GM18517 (cell line): ENCODE measurements at regions not wholly inside any gene's neighbourhood (a gene's known extent, or its start where the extent isn't known, plus 50 kb on each side); places are given as distances from the start of the nearest gene placed in this dataset.
"Not testable (repeated sequence)": the region's sequence is repeated elsewhere in the genome, so short reads cannot be mapped to it uniquely, and the experiment has no call there.

Source experiments
- ATAC-seq: cut with Tn5 transposase; IDR thresholded peaks from one replicate; pipeline ENCODE4 v1.9.1; 2021; ENCODE audit warnings: mild to moderate bottlenecking, moderate library complexity; ENCODE audit not compliant: unreplicated experiment

DNA sequence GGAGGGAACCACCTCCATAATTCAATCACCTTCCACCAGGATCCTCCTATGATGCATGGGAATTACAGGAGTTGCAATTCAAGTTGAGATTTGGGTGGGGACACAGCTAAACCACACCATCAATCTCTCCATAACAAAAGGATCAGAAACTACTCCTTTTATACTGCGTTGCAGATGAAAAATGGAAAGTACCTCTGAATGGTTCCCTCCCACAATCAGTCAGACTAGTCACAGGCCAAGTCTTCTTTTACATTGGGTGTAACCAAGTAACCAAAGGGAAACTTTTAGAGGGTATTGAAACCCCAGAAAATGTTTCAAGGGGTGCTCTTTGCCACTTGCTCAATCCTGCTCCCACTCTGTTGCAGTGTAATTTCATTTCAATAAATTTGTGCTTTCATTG lies 504.3 kb upstream of the CNTN3 start:
- ATAC-seq, result no peak

DNA sequence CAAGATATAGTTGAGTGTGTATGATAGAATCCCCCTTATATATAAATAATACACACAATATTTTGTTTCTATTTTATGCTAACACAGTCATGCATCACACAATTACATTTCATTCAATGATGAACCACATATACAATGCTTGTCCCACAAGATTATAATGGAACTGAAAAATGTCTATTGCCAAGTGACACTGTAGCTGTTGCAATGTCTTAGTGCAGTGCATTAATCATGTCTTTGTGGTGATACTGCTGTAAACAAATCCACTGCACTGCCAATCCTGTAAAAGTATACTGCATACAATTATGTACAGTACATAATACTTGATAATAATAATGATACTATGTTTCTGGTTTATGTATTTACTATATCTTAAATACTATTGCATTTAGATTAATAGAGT lies 512.1 kb upstream of the CNTN3 start:
- no peak for ATAC-seq

DNA sequence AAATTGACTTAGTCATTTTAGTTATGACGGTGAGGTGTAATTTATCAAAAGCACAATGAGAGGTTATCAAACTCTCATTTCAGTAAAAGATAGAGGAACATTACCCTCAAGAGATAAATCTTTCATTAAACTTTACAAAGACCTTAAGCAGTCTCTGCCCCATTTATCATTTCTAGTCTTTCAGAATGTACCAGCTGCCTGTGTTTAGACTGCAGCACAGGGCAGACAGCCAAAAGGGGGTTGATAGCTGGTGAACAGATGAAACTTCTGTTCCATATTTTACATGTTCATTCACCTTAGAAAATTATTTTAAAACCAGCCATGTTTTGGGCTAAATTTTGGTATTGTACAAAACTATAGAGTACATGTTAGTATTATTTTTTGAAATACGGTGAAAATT lies 514.6 kb upstream of the CNTN3 start:
- no peak for ATAC-seq

DNA sequence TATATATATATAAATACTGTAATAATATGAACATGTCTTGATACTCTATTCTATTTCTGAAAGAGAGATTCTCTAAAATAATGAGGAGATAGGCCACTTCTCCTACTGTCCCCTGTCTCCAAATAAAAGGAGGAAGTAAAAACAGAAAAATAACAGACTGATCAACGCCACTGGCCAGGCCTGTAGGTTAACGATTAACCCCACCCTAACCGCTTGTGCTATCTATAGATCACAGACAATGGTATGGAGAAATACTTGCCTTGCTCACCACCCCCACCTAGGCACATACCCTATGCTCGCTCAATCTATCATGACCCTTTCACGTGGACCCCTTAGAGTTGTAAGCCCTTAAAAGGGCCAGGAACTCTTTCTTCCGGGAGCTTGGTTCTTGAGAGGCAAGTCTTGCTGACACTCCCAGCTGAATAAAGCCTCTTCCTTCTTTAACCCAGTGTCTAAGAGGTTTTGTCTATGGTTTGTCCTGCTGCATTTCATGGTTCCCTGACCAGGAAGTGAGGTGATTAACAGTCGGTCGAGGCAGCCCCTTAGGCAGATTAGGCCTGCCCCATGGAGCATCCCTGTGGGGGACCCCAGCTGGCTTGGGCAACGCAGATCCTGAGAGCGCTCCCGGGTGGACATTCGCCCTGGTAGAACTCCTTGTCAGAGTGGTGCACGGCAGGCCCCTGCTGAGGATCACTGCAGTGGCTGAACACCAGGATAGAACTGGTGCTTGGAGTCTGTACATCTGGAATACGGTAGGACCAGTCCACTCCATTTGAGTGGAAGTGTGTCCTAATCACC lies 521.8 kb upstream of the CNTN3 start:
- ATAC-seq, result no peak

DNA sequence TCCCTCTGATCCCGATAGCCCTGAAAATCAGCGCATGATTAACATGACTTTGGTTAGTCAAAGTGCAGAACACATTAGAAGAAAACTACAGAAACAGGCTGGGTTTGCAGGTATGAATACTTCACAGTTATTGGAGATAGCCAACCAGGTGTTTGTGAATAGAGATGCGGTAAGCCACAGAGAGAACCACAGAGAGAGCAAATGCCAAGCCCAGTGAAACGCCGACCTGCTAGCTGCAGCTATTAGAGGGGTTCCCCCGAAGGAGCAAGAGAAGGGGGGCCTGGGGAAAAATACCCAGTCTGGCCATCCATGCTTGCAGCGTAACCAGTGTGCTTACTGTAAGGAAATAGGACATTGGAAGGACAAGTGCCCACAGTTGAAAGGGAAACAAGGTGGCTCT lies 523.9 kb upstream of the CNTN3 start:
- ATAC-seq, result no peak

DNA sequence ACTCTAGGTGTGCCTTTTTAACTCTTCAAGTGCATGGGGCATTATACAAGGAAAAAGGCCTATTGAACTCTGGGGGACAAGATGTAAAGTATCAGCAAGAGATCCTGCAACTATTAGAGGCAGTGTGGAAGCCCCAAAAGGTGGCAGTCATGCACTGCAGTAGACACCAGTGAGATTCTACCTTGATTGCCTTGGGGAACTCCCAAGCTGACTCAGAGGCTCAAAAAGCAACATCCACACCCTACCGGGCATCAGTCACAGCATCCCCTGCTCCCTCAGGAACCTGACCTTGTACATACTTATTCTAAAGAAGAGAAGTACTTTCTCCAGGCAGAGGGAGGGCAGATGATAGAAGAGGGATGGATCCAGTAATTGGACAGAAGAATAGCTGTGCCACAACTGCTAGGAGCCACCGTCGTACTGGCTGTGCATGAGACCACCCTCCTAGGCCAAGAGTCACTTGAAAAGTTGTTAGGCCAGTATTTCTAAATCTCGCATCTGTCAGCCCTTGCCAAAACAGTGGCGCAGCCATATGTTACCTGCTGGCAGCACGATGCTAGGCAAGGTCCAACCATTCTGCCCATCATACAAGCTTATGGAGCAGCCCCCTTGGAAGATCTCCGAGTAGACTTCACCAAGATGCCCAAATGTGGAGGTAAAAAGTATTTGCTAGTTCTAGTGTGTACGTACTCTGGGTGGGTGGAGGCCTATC lies 523.1 kb upstream of the FRG2C start:
- ATAC-seq, result no peak

DNA sequence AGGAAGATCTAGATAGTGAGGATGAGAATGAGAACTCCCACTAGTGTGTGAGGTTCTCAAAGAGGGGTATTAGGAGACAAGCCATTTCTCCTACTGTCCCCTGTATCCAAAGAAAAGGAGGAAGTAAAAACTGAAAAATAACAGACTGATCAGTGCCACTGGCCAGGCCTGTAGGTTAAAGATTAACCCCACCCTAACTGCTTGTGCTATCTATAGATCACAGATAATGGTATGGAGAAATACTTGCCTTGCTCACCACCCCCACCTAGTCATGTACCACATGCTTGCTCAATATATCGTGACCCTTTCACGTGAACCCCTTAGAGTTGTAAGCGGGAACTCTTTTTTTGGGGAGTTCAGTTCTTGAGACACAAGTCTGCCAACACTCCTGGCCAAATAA lies 519.7 kb upstream of the FRG2C start:
- ATAC-seq, result no peak

DNA sequence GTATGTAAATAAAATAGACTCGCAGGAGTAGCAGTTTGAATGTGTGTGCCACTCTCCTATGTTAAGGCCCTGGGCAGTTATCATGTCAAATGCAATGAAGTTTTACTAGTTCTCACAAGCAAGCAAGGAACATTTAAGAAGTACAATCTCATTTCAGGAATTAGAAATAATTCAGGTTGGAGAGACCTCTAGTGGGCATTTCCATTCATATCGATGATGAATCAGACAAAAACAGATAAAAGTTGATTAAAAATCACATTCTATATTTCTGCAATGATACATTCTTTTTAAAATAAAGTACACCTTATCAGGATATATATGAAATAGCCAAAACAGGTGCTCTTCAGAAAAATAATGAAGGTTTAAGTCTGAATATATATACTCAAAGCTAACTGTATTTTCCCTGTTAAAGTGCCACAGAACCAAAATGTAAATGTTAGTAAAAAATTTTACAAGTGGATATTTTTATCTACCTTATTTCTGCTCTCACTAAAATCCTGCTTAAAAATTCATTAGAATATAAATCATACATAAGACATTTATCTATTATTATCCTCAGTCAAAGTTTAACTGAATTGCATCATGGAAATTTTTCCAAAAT lies 492.4 kb upstream of the FRG2C start:
- no peak for ATAC-seq

DNA sequence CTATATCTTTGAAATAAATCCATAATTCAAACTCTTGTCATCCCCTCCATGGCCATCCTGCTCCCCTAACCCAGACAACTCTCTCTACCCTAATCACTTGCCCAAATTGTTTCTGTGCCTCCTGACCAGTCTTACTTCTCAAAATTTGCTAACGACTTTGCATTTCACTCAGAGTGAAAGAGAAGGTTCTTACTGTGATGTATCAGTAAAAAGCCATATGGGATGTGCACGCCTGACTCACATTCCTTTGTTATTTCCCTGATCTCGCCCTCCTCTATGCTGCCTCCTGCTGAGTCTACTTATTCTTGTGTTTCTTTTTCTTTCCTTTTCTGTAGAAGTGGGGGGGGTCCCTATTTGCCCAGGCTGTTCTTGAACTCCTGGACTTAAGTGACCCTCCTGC lies 487.2 kb upstream of the FRG2C start:
- no peak for ATAC-seq

DNA sequence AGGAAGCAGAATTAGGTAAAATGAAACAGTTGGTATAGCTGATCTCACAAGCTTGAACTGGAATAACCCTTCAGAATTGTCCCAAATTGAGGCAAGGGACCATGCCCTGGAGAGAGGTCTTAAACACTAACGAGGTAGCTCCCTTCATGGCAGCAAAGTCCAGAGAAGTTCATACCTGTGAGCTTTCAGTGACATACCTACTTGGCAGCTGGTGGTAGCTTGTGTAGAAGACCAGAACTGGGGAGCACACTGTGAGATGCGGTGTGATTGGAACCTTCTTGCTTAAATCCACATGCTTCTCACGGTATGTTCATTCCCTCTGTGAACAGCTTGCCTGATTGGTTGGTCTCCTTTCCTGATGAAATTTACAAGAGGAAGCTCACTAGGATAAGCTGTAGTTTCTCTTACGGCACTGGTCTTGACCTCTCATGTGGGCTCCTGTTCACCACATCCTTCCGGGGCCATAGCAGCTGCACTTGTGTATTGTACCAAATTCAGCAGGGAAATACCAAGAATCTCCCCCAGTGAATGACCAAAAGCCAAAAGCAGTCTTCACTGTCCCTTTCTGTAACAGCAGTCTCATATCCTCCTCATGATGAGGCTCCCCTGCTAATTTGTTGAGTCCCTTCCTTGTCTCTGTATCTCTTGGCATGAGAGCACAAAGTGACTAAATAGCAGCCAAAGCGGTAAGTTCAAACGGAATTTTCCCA lies 483.7 kb upstream of the FRG2C start:
- peak; percentile 48 for ATAC-seq

DNA sequence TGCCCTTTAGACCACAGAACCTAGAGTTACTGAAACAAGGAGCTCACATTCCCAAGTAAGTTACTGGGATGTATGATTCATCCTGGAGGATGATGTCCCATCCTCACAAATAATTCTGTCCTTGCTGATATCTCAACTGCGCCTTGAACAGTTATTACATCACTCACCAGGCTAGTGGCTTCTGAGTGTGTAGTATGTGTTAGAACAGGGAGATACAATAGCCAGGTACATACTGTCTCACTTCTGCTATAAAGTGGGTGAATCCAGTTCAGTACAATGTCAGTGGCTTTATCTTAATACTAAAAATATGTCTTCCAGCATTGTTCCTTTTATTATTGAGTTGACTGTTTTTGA lies 483.2 kb upstream of the FRG2C start:
- no peak for ATAC-seq

DNA sequence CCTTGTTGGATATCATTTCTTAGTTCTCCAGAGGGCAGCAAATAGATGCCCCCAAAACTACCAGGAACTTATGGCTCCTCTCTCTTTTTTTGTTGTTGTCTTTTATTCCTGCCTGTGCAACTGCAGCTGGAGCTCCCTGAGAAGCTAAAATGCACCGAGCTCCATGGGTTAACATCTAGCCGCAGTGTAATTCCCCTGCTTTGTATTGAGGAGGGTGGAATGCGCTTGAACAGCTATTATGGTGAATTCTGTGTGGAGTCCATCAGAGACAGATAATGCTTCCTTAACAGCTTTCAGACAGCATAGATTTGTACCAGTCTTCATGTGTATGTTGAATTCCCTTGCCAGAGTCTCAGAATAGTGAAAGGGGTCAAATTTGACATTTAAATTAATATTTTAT lies 475.2 kb upstream of the FRG2C start:
- no peak for ATAC-seq

DNA sequence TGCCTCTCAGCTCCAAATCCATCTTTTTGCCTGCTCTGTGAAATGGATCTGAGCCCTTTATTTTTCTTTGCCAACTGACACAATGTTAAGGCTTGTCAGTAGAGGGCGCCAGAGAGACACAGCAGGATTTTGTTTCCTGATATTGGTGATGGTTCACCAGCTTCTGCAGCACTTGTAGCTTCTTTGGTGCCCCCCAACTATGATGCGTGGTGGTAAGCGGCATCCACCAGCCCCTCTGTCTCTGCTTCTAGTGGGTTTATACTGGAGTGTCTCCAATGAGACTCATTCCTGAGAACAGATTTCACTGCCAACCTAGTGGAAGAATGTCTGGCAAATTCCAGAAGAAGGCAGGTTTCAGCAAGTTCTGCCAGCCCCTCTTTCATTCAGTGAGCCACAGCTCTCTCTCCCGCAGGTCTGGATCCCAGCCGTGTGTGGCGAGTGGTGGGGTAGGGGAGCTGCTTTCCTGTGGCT lies 471.9 kb upstream of the FRG2C start:
- peak; percentile 82 for ATAC-seq

DNA sequence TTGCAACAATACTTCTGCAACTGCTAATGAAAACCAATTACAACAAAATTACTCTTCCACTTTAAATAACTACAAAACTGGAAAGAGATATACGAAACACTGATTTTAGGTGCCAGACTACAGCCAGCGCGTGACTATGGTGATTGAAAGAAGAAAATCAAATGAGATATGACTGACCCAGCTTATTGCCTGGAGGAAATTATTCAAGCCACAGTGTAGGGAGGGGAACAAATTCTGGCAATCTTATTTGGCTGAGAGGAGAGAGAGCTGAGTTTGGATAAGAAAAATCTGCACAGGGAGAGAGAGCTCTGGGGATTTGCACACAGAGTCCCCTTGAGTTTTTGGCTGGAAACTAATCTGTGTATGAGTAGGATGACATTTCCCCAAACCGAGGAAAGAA lies 470.3 kb upstream of the FRG2C start:
- no peak for ATAC-seq

DNA sequence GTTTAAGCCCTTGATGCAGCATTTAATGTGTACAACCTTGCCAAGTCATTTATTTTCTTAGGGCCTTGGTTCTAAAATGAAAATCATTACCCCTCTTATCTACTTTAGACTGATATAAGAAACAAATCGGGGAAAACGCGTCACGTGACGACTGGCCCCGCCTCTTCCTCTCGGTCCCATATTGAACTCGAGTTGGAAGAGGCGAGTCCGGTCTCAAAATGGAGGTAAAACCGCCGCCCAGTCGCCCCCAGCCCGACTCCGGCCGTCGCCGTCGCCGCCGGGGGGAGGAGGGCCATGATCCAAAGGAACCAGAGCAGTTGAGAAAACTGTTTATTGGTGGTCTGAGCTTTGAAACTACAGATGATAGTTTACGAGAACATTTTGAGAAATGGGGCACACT lies 449.8 kb upstream of the FRG2C start:
- not testable (repeated sequence) for ATAC-seq

DNA sequence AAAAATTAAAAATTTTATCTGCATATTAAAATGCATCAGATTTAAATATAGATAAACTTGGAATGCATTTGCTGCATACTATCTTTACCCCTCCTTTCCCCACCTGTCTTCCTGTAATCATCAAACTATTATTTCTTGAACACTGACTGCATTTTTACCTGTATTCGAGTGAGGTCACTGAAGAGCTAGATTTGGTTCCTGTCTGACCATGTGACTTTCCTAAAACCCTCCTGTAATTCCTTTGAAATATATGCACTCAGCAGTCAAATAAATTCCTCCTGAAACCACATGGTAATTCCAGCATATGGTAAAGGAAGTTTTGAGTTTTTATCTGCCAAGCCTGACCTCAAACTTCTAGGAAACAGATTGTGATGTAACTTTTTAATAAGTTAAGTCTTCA lies 445.6 kb upstream of the FRG2C start:
- no peak for ATAC-seq

DNA sequence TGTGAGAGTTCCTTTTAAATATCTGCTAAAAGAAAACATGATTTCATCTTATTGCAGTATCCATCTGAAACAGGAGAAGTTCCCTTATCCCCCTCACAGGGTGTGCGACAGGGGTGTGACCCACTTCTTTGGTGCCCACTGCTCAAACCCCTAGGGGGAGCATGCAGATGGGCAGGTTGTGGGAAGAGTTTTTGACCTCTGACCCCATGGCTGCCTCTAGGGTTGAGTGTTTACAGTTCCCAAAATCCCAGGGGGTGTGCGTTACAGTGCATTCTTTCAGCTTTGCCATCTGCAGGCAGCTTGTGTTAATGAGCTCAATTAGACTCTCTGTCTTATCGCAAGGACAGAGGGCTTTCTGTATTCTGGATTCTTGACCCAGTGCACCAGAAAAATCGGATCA lies 443.2 kb upstream of the FRG2C start:
- ATAC-seq, result no peak

DNA sequence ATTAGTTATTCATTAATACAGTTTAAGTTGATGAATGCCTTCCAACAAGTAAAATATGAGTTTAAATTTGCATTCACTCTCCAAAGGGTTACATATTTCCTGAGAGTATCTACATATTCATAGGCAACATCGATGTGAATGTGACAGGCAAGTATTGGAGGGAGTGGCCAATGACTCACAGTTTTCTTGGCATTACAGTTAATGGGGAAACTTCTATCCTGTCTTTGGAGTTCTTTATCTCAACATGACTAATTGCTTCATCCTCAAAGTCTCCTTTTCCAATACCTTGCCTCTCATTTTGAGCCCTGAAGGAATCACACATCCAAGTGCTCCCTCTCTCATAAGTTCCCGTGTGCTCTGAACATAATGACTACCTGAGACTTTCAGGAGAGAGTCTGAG lies 439.7 kb upstream of the FRG2C start:
- no peak for ATAC-seq

DNA sequence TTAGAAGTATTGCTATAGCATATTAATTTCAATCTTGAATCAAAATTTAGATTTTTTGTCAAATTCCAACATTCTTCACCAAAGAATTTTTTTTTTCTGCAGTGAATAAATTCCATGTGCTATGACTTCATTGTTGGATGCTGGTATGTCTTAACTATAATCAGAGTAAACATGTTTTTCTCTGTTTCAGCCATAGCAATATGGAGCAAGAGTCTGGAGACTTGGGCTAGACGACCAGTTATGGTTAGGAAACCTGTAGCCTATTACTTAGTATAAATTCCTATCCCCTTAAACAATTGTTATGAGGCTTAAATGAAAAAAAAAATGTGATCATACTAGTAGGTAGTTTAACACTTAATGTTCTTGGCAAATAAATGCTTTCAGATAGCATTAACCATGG lies 431.9 kb upstream of the FRG2C start:
- no peak for ATAC-seq

DNA sequence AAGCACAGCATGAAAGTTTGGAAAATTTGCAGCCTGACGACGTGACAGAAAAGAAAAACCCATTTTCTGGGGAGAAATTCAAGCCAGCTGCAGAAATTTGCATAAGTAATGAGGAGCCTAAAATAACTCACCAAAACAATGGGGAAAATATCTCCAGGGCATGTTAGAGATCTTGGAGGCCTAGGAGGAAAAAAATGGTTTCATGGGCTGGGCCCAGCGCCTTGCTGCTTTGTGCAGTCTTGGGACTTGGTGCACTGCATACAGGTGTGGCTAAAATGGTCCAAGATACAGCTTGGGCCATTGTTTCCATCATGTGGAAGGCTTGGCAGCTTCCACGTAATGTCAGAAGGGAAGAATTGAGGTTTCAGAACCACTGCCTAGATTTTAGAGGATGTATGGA lies 428.5 kb upstream of the FRG2C start:
- no peak for ATAC-seq

DNA sequence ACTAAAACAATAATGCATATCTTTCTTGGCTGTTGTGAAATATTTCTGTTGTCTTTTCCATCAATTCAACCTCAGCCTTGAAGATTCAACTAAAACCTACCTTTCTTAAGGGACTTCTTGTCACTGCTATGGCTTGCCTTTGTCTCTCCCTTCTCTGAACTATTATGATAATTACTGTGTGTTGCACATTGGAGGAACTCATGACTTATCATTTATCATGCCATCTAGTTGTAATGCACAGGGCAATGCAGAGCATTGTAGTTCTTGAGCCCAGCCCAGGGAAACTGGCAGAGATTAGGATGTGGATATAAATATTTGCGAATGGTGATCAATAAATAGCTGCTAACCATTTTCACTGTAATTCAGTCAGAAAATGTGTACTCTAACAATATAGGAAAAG lies 427.1 kb upstream of the FRG2C start:
- ATAC-seq, result no peak

DNA sequence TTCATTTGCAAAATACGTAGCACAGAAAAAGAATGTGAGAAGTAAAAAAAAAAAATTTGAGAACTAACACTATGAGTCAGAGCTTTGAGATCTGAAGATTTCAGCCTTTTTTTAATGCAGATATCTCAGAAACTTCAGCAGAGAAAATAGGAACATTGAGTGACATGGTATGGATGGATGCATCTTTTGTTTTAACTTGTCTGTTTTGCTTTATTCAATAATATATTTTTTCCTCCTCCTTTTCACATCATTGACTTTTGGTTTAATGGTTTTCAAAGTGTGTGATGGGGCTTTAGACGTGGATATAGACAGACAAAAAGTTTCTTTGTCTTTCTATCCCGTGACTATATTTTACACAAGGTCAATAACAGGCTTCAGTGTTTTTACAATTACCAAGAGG lies 426.7 kb upstream of the FRG2C start:
- no peak for ATAC-seq
